ENCODE measurements at regions not wholly inside any gene's neighbourhood (a gene's known extent, or its start where the extent isn't known, plus 50 kb on each side); places are given as distances from the start of the nearest gene placed in this dataset.

DNA sequence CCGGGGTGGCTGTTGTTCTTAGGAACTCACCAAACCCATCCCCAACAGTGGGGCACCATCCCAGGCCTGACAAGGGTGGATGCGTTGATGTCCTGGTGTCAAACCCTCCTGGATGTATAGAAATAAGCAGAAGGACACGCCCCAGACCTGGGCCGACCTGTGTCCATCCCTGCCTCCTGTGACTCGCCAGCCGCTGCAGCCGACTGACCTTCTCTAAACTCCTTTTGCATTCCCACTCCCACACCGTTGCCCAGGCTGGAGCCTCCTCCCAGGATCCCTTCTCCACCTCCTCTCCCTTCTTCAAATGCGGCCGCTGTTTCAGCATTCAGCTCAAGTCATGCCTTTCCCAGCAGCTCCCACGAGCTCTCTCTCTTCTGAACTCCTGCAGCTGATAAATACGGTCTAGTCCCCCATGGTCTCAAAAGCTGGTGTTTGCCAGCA lies 213.2 kb upstream of the IER5L start:
- H3K4me3 ChIP-seq (ENCODE audit: low read length): no peak overlapping the region
- H3K9me3 ChIP-seq (ENCODE audit: control insufficient read depth, insufficient read depth, low read length): no peaks in the 10 kb centered on the region
- H3K4me2 ChIP-seq (ENCODE audit: low read length): no peak overlapping the region
- no peak for TF ChIP-seq EZH2phosphoT487 (IDR thresholded peaks at IDR 0.05; ENCODE audit: borderline replicate concordance, low read length)
- TF ChIP-seq, protein P1, sequence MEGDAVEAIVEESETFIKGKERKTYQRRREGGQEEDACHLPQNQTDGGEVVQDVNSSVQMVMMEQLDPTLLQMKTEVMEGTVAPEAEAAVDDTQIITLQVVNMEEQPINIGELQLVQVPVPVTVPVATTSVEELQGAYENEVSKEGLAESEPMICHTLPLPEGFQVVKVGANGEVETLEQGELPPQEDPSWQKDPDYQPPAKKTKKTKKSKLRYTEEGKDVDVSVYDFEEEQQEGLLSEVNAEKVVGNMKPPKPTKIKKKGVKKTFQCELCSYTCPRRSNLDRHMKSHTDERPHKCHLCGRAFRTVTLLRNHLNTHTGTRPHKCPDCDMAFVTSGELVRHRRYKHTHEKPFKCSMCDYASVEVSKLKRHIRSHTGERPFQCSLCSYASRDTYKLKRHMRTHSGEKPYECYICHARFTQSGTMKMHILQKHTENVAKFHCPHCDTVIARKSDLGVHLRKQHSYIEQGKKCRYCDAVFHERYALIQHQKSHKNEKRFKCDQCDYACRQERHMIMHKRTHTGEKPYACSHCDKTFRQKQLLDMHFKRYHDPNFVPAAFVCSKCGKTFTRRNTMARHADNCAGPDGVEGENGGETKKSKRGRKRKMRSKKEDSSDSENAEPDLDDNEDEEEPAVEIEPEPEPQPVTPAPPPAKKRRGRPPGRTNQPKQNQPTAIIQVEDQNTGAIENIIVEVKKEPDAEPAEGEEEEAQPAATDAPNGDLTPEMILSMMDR (IDR thresholded peaks at IDR 0.05; ENCODE audit: low read depth, low read length, poor library complexity, severe bottlenecking): no peak
- H3K79me2 ChIP-seq (ENCODE audit: control insufficient read depth, low read length): no peaks in the 10 kb centered on the region
- H3F3A ChIP-seq (ENCODE audit: control insufficient read depth, insufficient read depth): no peaks in the 10 kb centered on the region
- no peaks in the 10 kb centered on the region for H4K20me1 ChIP-seq (ENCODE audit: control insufficient read depth, insufficient read depth, low read depth, low read length)
- H3K9me2 ChIP-seq (replicated peaks; ENCODE audit: control insufficient read depth, low read length): no peaks in the 10 kb centered on the region
- no peaks in the 10 kb centered on the region for H3K4me1 ChIP-seq (ENCODE audit: control insufficient read depth, low read length)
- no peak overlapping the region for H3K27ac ChIP-seq (ENCODE audit: low read depth, low read length)
- H3K36me3 ChIP-seq (ENCODE audit: control insufficient read depth, low read length): no peaks in the 10 kb centered on the region
- no peaks in the 10 kb centered on the region for H3K27me3 ChIP-seq (ENCODE audit: control insufficient read depth, low read length)

DNA sequence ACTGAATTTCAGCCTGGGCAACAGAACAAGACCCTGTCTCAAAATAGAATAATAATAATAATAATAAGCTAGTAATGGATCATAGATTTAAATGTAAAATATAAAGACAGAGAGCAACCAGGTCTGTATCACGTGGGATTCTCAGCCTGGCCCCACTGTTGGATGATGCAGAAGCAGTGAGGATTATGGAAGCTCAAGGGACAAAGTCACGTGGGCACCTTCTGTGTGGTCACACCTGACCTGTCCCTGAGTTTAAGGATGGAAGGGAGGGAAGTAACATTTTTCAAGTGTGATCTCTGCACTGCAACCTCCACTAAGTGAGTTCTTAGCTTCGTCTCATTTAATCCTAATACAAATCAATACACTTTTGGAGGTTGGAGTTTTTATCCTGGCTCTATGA lies 212.5 kb upstream of the IER5L start:
- H3K9me2 ChIP-seq (replicated peaks; ENCODE audit: control insufficient read depth, low read length): no peaks in the 10 kb centered on the region
- H3F3A ChIP-seq (ENCODE audit: control insufficient read depth, insufficient read depth): no peaks in the 10 kb centered on the region
- no peaks in the 10 kb centered on the region for H3K36me3 ChIP-seq (ENCODE audit: control insufficient read depth, low read length)
- H4K20me1 ChIP-seq (ENCODE audit: control insufficient read depth, insufficient read depth, low read depth, low read length): no peaks in the 10 kb centered on the region
- no peaks in the 10 kb centered on the region for H3K27me3 ChIP-seq (ENCODE audit: control insufficient read depth, low read length)
- no peak overlapping the region for H3K4me2 ChIP-seq (ENCODE audit: low read length)
- no peaks in the 10 kb centered on the region for H3K9me3 ChIP-seq (ENCODE audit: control insufficient read depth, insufficient read depth, low read length)
- H3K27ac ChIP-seq (ENCODE audit: low read depth, low read length): no peak overlapping the region
- no peaks in the 10 kb centered on the region for H3K79me2 ChIP-seq (ENCODE audit: control insufficient read depth, low read length)
- no peak overlapping the region for H3K4me3 ChIP-seq (ENCODE audit: low read length)
- TF ChIP-seq EZH2phosphoT487 (IDR thresholded peaks at IDR 0.05; ENCODE audit: borderline replicate concordance, low read length): no peak
- TF ChIP-seq, protein P1 (IDR thresholded peaks at IDR 0.05; ENCODE audit: low read depth, low read length, poor library complexity, severe bottlenecking): no peak
- H3K4me1 ChIP-seq (ENCODE audit: control insufficient read depth, low read length): peaks cover 5% of the 10 kb centered on the region

DNA sequence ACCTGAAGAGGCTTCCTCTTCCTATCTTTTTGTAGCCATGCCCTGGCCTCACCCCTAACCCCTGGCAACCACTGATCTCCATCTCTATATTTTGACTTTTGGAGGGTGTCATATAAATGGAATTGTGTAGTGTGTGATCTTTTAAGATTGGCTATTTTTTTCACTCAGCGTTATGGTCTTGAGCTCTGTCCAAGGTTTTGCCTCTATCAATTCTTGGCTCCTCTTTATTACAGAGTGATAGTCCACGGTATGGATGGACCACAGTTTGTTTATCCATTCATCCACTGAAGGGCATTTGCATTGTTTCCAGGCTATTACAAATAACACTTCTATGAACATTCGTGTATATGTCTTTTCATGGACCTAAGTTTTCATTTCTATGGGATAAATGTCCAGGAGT lies 209.8 kb upstream of the IER5L start:
- no peaks in the 10 kb centered on the region for H3K9me3 ChIP-seq (ENCODE audit: control insufficient read depth, insufficient read depth, low read length)
- H3K27ac ChIP-seq (ENCODE audit: low read depth, low read length): no peak overlapping the region
- peaks cover 4% of the 10 kb centered on the region for H3K27me3 ChIP-seq (ENCODE audit: control insufficient read depth, low read length)
- TF ChIP-seq, protein P1 (IDR thresholded peaks at IDR 0.05; ENCODE audit: low read depth, low read length, poor library complexity, severe bottlenecking): no peak
- TF ChIP-seq EZH2phosphoT487 (IDR thresholded peaks at IDR 0.05; ENCODE audit: borderline replicate concordance, low read length): no peak
- H3K4me2 ChIP-seq (ENCODE audit: low read length): no peak overlapping the region
- peaks cover 22% of the 10 kb centered on the region for H3K4me1 ChIP-seq (ENCODE audit: control insufficient read depth, low read length)
- H3K79me2 ChIP-seq (ENCODE audit: control insufficient read depth, low read length): no peaks in the 10 kb centered on the region
- H3K4me3 ChIP-seq (ENCODE audit: low read length): no peak overlapping the region
- no peaks in the 10 kb centered on the region for H4K20me1 ChIP-seq (ENCODE audit: control insufficient read depth, insufficient read depth, low read depth, low read length)
- no peaks in the 10 kb centered on the region for H3K36me3 ChIP-seq (ENCODE audit: control insufficient read depth, low read length)
- H3F3A ChIP-seq (ENCODE audit: control insufficient read depth, insufficient read depth): no peaks in the 10 kb centered on the region
- H3K9me2 ChIP-seq (replicated peaks; ENCODE audit: control insufficient read depth, low read length): no peaks in the 10 kb centered on the region

DNA sequence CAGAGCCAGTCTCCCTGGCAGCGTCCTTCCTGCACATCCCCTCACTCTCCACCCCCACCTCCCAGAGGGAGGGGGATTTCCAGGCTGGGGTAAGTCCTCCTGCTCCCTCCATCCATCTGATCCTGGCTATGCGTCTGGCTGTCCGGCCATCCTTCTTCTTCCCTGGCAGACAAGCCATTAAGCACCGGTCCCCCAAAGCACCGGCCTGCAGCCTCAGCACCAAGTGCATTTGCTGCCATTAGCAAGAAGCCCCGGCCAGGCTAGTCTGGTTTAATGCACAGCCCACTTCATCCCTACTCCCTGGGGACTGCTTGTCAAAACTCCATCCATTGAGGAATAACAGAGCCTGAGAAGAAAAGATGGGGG lies 208.7 kb upstream of the IER5L start:
- H3K4me1 ChIP-seq (ENCODE audit: control insufficient read depth, low read length): peaks cover 22% of the 10 kb centered on the region
- no peaks in the 10 kb centered on the region for H3F3A ChIP-seq (ENCODE audit: control insufficient read depth, insufficient read depth)
- H3K27me3 ChIP-seq (ENCODE audit: control insufficient read depth, low read length): peaks cover 6% of the 10 kb centered on the region
- no peak for TF ChIP-seq EZH2phosphoT487 (IDR thresholded peaks at IDR 0.05; ENCODE audit: borderline replicate concordance, low read length)
- TF ChIP-seq, protein P1 (IDR thresholded peaks at IDR 0.05; ENCODE audit: low read depth, low read length, poor library complexity, severe bottlenecking): no peak
- no peaks in the 10 kb centered on the region for H3K9me2 ChIP-seq (replicated peaks; ENCODE audit: control insufficient read depth, low read length)
- no peak overlapping the region for H3K27ac ChIP-seq (ENCODE audit: low read depth, low read length)
- H4K20me1 ChIP-seq (ENCODE audit: control insufficient read depth, insufficient read depth, low read depth, low read length): no peaks in the 10 kb centered on the region
- no peaks in the 10 kb centered on the region for H3K79me2 ChIP-seq (ENCODE audit: control insufficient read depth, low read length)
- no peaks in the 10 kb centered on the region for H3K9me3 ChIP-seq (ENCODE audit: control insufficient read depth, insufficient read depth, low read length)
- H3K36me3 ChIP-seq (ENCODE audit: control insufficient read depth, low read length): no peaks in the 10 kb centered on the region
- H3K4me3 ChIP-seq (ENCODE audit: low read length): no peak overlapping the region
- no peak overlapping the region for H3K4me2 ChIP-seq (ENCODE audit: low read length)

Measured in DOHH2 (cell line).